ENCODE measurements at regions not wholly inside any gene's neighbourhood (a gene's known extent, or its start where the extent isn't known, plus 50 kb on each side); places are given as distances from the start of the nearest gene placed in this dataset.

GRCh38 chr6:15102241-15102640 is 143.6 kb upstream of the JARID2 start:
- Histone ChIP-seq H3K4me1 (ENCODE audit: control insufficient read depth, insufficient read depth, low read length) (no peaks in the 10 kb centered on the region), H3K9me3 (ENCODE audit: control insufficient read depth, insufficient read depth, low read depth, low read length) (no peaks in the 10 kb centered on the region), H3K27ac (ENCODE audit: low read length) (no peak overlapping the region), H3K36me3 (ENCODE audit: control insufficient read depth, insufficient read depth, low read length) (no peaks in the 10 kb centered on the region), H3K4me3 (ENCODE audit: low read depth in 2 of 2, low read length in 2 of 2) (no peak overlapping the region), H3K27me3 (ENCODE audit: control insufficient read depth, insufficient read depth, low read length) (no peaks in the 10 kb centered on the region)
- CTCF ChIA-PET: interaction anchor here (0.7 kb wide), 1 partner anchor 153 kb away, joined by 5 read pairs; no protein-coding TSS in a partner anchor
- DNase-seq (ENCODE audit: low read depth, low spot score): no peak
- in situ Hi-C loops (cut with HindIII; ENCODE audit: low pct_unique_long_range_greater_than_20kb, low sequenced_read_pairs): no loop called here
- no TSS peak for BruUV-seq (replicated peaks)
- TF ChIP-seq REST (IDR thresholded peaks at IDR 0.05; ENCODE audit: insufficient read depth in 1 of 2, low read depth in 2 of 2, low read length in 1 of 2) (no peak), POLR2AphosphoS5 (IDR thresholded peaks at IDR 0.05; ENCODE audit: low read depth, low read length) (no peak), SIN3A (IDR thresholded peaks at IDR 0.05; ENCODE audit: borderline replicate concordance, insufficient read depth, low read depth, low read length) (no peak), CTCF (IDR thresholded peaks at IDR 0.05) (no peak), TCF7L2 (IDR thresholded peaks at IDR 0.05; ENCODE audit: low read depth, low read length) (no peak)
- no peak for ATAC-seq
- POLR2A ChIA-PET: no interaction called here
- intact Hi-C loops (cut with micrococcal nuclease; ENCODE audit: unreplicated experiment): no loop called here

GRCh38 chr6:15106958-15107643 is 138.8 kb upstream of the JARID2 start:
- CTCF ChIA-PET: no interaction called here
- Histone ChIP-seq H3K4me1 (ENCODE audit: control insufficient read depth, insufficient read depth, low read length) (no peaks in the 10 kb centered on the region), H3K36me3 (ENCODE audit: control insufficient read depth, insufficient read depth, low read length) (no peaks in the 10 kb centered on the region), H3K27me3 (ENCODE audit: control insufficient read depth, insufficient read depth, low read length) (no peaks in the 10 kb centered on the region), H3K4me3 (ENCODE audit: low read depth in 2 of 2, low read length in 2 of 2) (no peak overlapping the region), H3K27ac (ENCODE audit: low read length) (no peak overlapping the region), H3K9me3 (ENCODE audit: control insufficient read depth, insufficient read depth, low read depth, low read length) (no peaks in the 10 kb centered on the region)
- in situ Hi-C loops (cut with HindIII; ENCODE audit: low pct_unique_long_range_greater_than_20kb, low sequenced_read_pairs): no loop called here
- DNase-seq (ENCODE audit: low read depth, low spot score): no peak
- BruUV-seq (replicated peaks): no TSS peak
- ATAC-seq: no peak
- POLR2A ChIA-PET: no interaction called here
- TF ChIP-seq CTCF (IDR thresholded peaks at IDR 0.05): no peak
- TF ChIP-seq POLR2AphosphoS5 (IDR thresholded peaks at IDR 0.05; ENCODE audit: low read depth, low read length): no peak
- no peak for TF ChIP-seq REST (IDR thresholded peaks at IDR 0.05; ENCODE audit: insufficient read depth in 1 of 2, low read depth in 2 of 2, low read length in 1 of 2)
- TF ChIP-seq TCF7L2 (IDR thresholded peaks at IDR 0.05; ENCODE audit: low read depth, low read length): no peak
- no peak for TF ChIP-seq SIN3A (IDR thresholded peaks at IDR 0.05; ENCODE audit: borderline replicate concordance, insufficient read depth, low read depth, low read length)
- intact Hi-C loops (cut with micrococcal nuclease; ENCODE audit: unreplicated experiment): no loop called here
